T-helper 2 cell treated with Interferon-gamma antibody and Interleukin-4, amounts not matched to agents 5 μg/mL and 100 μg/mL, for 36 hours (primary cell): ENCODE measurements at regions not wholly inside any gene's neighbourhood (a gene's known extent, or its start where the extent isn't known, plus 50 kb on each side); places are given as distances from the start of the nearest gene placed in this dataset.

Source experiments
- DNase-seq: peaks from one replicate; pipeline ENCODE4 v3.0.0; 2021; ENCODE audit warnings: low spot score
- H3K27ac Mint-ChIP-seq: one replicate; pipeline ENCODE4 v1.8.0; 2021; ENCODE audit warnings: mild to moderate bottlenecking, mixed read lengths
- H3K27me3 Mint-ChIP-seq: one replicate; pipeline ENCODE4 v1.8.0; 2021; ENCODE audit warnings: low read depth, mixed read lengths
- H3K36me3 Mint-ChIP-seq: one replicate; pipeline ENCODE4 v1.8.0; 2021; ENCODE audit warnings: low read depth, mixed read lengths
- H3K4me1 Mint-ChIP-seq: one replicate; pipeline ENCODE4 v1.8.0; 2021; ENCODE audit warnings: low read depth, mixed read lengths
- H3K4me3 Mint-ChIP-seq: one replicate; pipeline ENCODE4 v1.8.0; 2022; ENCODE audit warnings: mild to moderate bottlenecking, moderate library complexity, mixed read lengths
- H3K9me3 Mint-ChIP-seq: one replicate; pipeline ENCODE4 v1.8.0; 2021; ENCODE audit warnings: mixed read lengths

- Mint-ChIP-seq H3K4me1 (no peaks in the 10 kb centered on the region), H3K9me3 (no peaks in the 10 kb centered on the region), H3K27me3 (no peaks in the 10 kb centered on the region), H3K36me3 (no peaks in the 10 kb centered on the region), H3K27ac (no peak overlapping the region), H3K4me3 (no peak overlapping the region)
- DNase-seq = no peak
These were observed 340.8 kb upstream of the DCBLD2 start for GRCh38 chr3:99242271-99242670.

GRCh38 chr3:99240700-99241099, 339.2 kb upstream of the DCBLD2 start:
- Mint-ChIP-seq H3K9me3 (no peaks in the 10 kb centered on the region), H3K36me3 (no peaks in the 10 kb centered on the region), H3K27ac (no peak overlapping the region), H3K4me1 (no peaks in the 10 kb centered on the region), H3K4me3 (no peak overlapping the region), H3K27me3 (no peaks in the 10 kb centered on the region)
- no peak for DNase-seq

GRCh38 chr3:99236576-99236975, 335.1 kb upstream of the DCBLD2 start:
- no peaks in the 10 kb centered on the region for H3K4me1 Mint-ChIP-seq
- H3K27ac Mint-ChIP-seq = no peak overlapping the region
- DNase-seq = no peak
- H3K9me3 Mint-ChIP-seq = no peaks in the 10 kb centered on the region
- H3K4me3 Mint-ChIP-seq = no peak overlapping the region
- H3K36me3 Mint-ChIP-seq = no peaks in the 10 kb centered on the region
- H3K27me3 Mint-ChIP-seq = no peaks in the 10 kb centered on the region

- H3K9me3 Mint-ChIP-seq = no peaks in the 10 kb centered on the region
- H3K27ac Mint-ChIP-seq = no peak overlapping the region
- H3K36me3 Mint-ChIP-seq = no peaks in the 10 kb centered on the region
- no peak overlapping the region for H3K4me3 Mint-ChIP-seq
- no peak for DNase-seq
- H3K27me3 Mint-ChIP-seq = no peaks in the 10 kb centered on the region
- no peaks in the 10 kb centered on the region for H3K4me1 Mint-ChIP-seq
These were observed 331.2 kb upstream of the DCBLD2 start for GRCh38 chr3:99232696-99233095.

GRCh38 chr3:99218468-99218867, 317.0 kb upstream of the DCBLD2 start:
- Mint-ChIP-seq H3K4me3 (no peak overlapping the region), H3K9me3 (peaks cover 7% of the 10 kb centered on the region), H3K36me3 (no peaks in the 10 kb centered on the region), H3K27me3 (no peaks in the 10 kb centered on the region), H3K4me1 (no peaks in the 10 kb centered on the region), H3K27ac (no peak overlapping the region)
- DNase-seq = no peak

- Mint-ChIP-seq H3K27me3 (no peaks in the 10 kb centered on the region), H3K36me3 (no peaks in the 10 kb centered on the region), H3K27ac (no peak overlapping the region), H3K4me1 (no peaks in the 10 kb centered on the region), H3K4me3 (no peak overlapping the region), H3K9me3 (no peaks in the 10 kb centered on the region)
- no peak for DNase-seq
These were observed 311.5 kb upstream of the DCBLD2 start for GRCh38 chr3:99212969-99213368.

- Mint-ChIP-seq H3K4me3 (no peak overlapping the region), H3K27me3 (no peaks in the 10 kb centered on the region), H3K27ac (no peak overlapping the region), H3K4me1 (no peaks in the 10 kb centered on the region), H3K9me3 (no peaks in the 10 kb centered on the region), H3K36me3 (no peaks in the 10 kb centered on the region)
- no peak for DNase-seq
These were observed 309.8 kb upstream of the DCBLD2 start for GRCh38 chr3:99211309-99211708.

- Mint-ChIP-seq H3K4me1 (no peaks in the 10 kb centered on the region), H3K36me3 (no peaks in the 10 kb centered on the region), H3K27me3 (no peaks in the 10 kb centered on the region), H3K9me3 (no peaks in the 10 kb centered on the region), H3K27ac (no peak overlapping the region), H3K4me3 (no peak overlapping the region)
- no peak for DNase-seq
These were observed 297.5 kb upstream of the DCBLD2 start for GRCh38 chr3:99199021-99199420.

GRCh38 chr3:99191186-99191585, 289.7 kb upstream of the DCBLD2 start:
- H3K27ac Mint-ChIP-seq = no peak overlapping the region
- H3K36me3 Mint-ChIP-seq = no peaks in the 10 kb centered on the region
- no peaks in the 10 kb centered on the region for H3K27me3 Mint-ChIP-seq
- H3K9me3 Mint-ChIP-seq = no peaks in the 10 kb centered on the region
- no peaks in the 10 kb centered on the region for H3K4me1 Mint-ChIP-seq
- no peak for DNase-seq
- H3K4me3 Mint-ChIP-seq = no peak overlapping the region

GRCh38 chr3:99188936-99189335, 287.4 kb upstream of the DCBLD2 start:
- H3K27ac Mint-ChIP-seq = no peak overlapping the region
- H3K27me3 Mint-ChIP-seq = no peaks in the 10 kb centered on the region
- H3K4me3 Mint-ChIP-seq = no peak overlapping the region
- no peaks in the 10 kb centered on the region for H3K36me3 Mint-ChIP-seq
- no peaks in the 10 kb centered on the region for H3K4me1 Mint-ChIP-seq
- DNase-seq = no peak
- no peaks in the 10 kb centered on the region for H3K9me3 Mint-ChIP-seq

- Mint-ChIP-seq H3K36me3 (no peaks in the 10 kb centered on the region), H3K4me1 (no peaks in the 10 kb centered on the region), H3K27me3 (no peaks in the 10 kb centered on the region), H3K4me3 (no peak overlapping the region), H3K27ac (no peak overlapping the region), H3K9me3 (no peaks in the 10 kb centered on the region)
- DNase-seq = no peak
These were observed 284.5 kb upstream of the DCBLD2 start for GRCh38 chr3:99186016-99186415.

GRCh38 chr3:99176169-99176964, 274.9 kb upstream of the DCBLD2 start:
- Mint-ChIP-seq H3K4me3 (no peak overlapping the region), H3K4me1 (no peaks in the 10 kb centered on the region), H3K9me3 (no peaks in the 10 kb centered on the region), H3K27ac (no peak overlapping the region), H3K27me3 (no peaks in the 10 kb centered on the region), H3K36me3 (no peaks in the 10 kb centered on the region)
- no peak for DNase-seq

GRCh38 chr3:99175276-99175812, 273.8 kb upstream of the DCBLD2 start:
- Mint-ChIP-seq H3K27me3 (no peaks in the 10 kb centered on the region), H3K9me3 (no peaks in the 10 kb centered on the region), H3K36me3 (no peaks in the 10 kb centered on the region), H3K27ac (no peak overlapping the region), H3K4me1 (no peaks in the 10 kb centered on the region), H3K4me3 (no peak overlapping the region)
- DNase-seq = no peak

- no peak overlapping the region for H3K27ac Mint-ChIP-seq
These were observed 271.5 kb upstream of the DCBLD2 start for GRCh38 chr3:99172736-99173657.

More at GRCh38 chr3:99172736-99173657, 271.5 kb upstream of the DCBLD2 start:
- H3K4me1 Mint-ChIP-seq = no peaks in the 10 kb centered on the region
- no peaks in the 10 kb centered on the region for H3K9me3 Mint-ChIP-seq
- H3K36me3 Mint-ChIP-seq = no peaks in the 10 kb centered on the region
- DNase-seq = no peak
- no peaks in the 10 kb centered on the region for H3K27me3 Mint-ChIP-seq
- H3K4me3 Mint-ChIP-seq = no peak overlapping the region
